SK-N-SH treated with all-trans-retinoic acid at 6 μM for 48 hours (cell line): ENCODE measurements at regions not wholly inside any gene's neighbourhood (a gene's known extent, or its start where the extent isn't known, plus 50 kb on each side); places are given as distances from the start of the nearest gene placed in this dataset.

ENCODE experiments used
- ATAC-seq: fragments of 200-7000 bp; cut with Tn5 transposase; 3 replicates; pipeline ENCODE4 v1.9.1; 2020; ENCODE audit warnings: mild to moderate bottlenecking, moderate library complexity
- ARNTL ChIP-seq: fragments of 450-650 bp; formaldehyde crosslinking; IDR thresholded peaks from 2 replicates; pipeline ENCODE4 v1.5.0; 2020; ENCODE audit warnings: low read depth, mild to moderate bottlenecking, moderate library complexity, borderline replicate concordance
- BACH2 ChIP-seq: fragments of 250-450 bp; sonication (Bioruptor Pico); IDR thresholded peaks from 2 replicates; pipeline ENCODE4 v1.9.0; 2021; ENCODE audit warnings: mild to moderate bottlenecking, borderline replicate concordance
- CREB5 ChIP-seq: fragments of 250-450 bp; sonication (Bioruptor Pico); IDR thresholded peaks from 2 replicates; pipeline ENCODE4 v1.5.1; 2020; ENCODE audit warnings: low read depth, mild to moderate bottlenecking, moderate library complexity
- CSDC2 ChIP-seq: fragments of 250-450 bp; sonication (Bioruptor Pico); IDR thresholded peaks from 2 replicates; pipeline ENCODE4 v1.5.0; 2020; ENCODE audit warnings: mild to moderate bottlenecking, moderate library complexity
- CSRNP3 ChIP-seq: fragments of 250-450 bp; sonication (Bioruptor Pico); IDR thresholded peaks from 2 replicates; pipeline ENCODE4 v1.5.1; 2021; ENCODE audit warnings: mild to moderate bottlenecking, moderate library complexity
- ESRRG ChIP-seq: fragments of 250-450 bp; sonication (Bioruptor Pico); IDR thresholded peaks from 2 replicates; pipeline ENCODE4 v1.6.1; 2021; ENCODE audit warnings: mild to moderate bottlenecking
- GLIS3 ChIP-seq: fragments of 250-450 bp; sonication (Bioruptor Pico); IDR thresholded peaks from 2 replicates; pipeline ENCODE4 v1.5.0; 2020; ENCODE audit warnings: mild to moderate bottlenecking, moderate library complexity
- ISL1 ChIP-seq: fragments of 250-450 bp; sonication (Bioruptor Pico); IDR thresholded peaks from 2 replicates; pipeline ENCODE4 v2.1.2; 2022; ENCODE audit warnings: mild to moderate bottlenecking, moderate library complexity
- OSR1 ChIP-seq: fragments of 250-450 bp; sonication (Bioruptor Pico); IDR thresholded peaks from 2 replicates; pipeline ENCODE4 v1.8.0; 2022; ENCODE audit warnings: moderate library complexity, mild to moderate bottlenecking, inconsistent platforms
- PATZ1 ChIP-seq: fragments of 250-450 bp; sonication (Bioruptor Pico); IDR thresholded peaks from 2 replicates; pipeline ENCODE4 v1.8.0; 2020; ENCODE audit warnings: mild to moderate bottlenecking, moderate library complexity, borderline replicate concordance
- PPARA ChIP-seq: fragments of 250-450 bp; sonication (Bioruptor Pico); IDR thresholded peaks from 2 replicates; pipeline ENCODE4 v1.5.0; 2020; ENCODE audit warnings: mild to moderate bottlenecking, borderline replicate concordance
- RARB ChIP-seq: fragments of 250-450 bp; sonication (Bioruptor Pico); IDR thresholded peaks from 2 replicates; pipeline ENCODE4 v1.8.0; 2021; ENCODE audit warnings: mild to moderate bottlenecking, moderate library complexity
- SNAI2 ChIP-seq: fragments of 250-450 bp; sonication (Bioruptor Pico); IDR thresholded peaks from 2 replicates; pipeline ENCODE4 v1.5.0; 2020; ENCODE audit warnings: mild to moderate bottlenecking, moderate library complexity
- TCF4 ChIP-seq: fragments of 250-450 bp; sonication (Bioruptor Pico); IDR thresholded peaks from 2 replicates; pipeline ENCODE4 v1.8.0; 2021; ENCODE audit warnings: mild to moderate bottlenecking, moderate library complexity, borderline replicate concordance
- TOX ChIP-seq: fragments of 250-450 bp; sonication (Bioruptor Pico); IDR thresholded peaks from 2 replicates; pipeline ENCODE4 v1.8.0; 2021; ENCODE audit warnings: mild to moderate bottlenecking, moderate library complexity, borderline replicate concordance
- TSHZ2 ChIP-seq: fragments of 250-450 bp; sonication (Bioruptor Pico); IDR thresholded peaks from 2 replicates; pipeline ENCODE4 v1.5.0; 2020; ENCODE audit warnings: mild to moderate bottlenecking, moderate library complexity
- ZC3H10 ChIP-seq: fragments of 250-450 bp; sonication (Bioruptor Pico); IDR thresholded peaks from 2 replicates; pipeline ENCODE4 v1.5.1; 2021; ENCODE audit warnings: mild to moderate bottlenecking, moderate library complexity
- ZFP3 ChIP-seq: fragments of 250-450 bp; sonication (Bioruptor Pico); IDR thresholded peaks from 2 replicates; pipeline ENCODE4 v1.5.0; 2020; ENCODE audit warnings: mild to moderate bottlenecking, moderate library complexity
- ZFP30 ChIP-seq: fragments of 450-650 bp; formaldehyde crosslinking; IDR thresholded peaks from 2 replicates; pipeline ENCODE4 v1.5.0; 2022; ENCODE audit warnings: mild to moderate bottlenecking, moderate library complexity
- ZNF565 ChIP-seq: fragments of 450-650 bp; formaldehyde crosslinking; conservative IDR thresholded peaks from 2 replicates; pipeline ENCODE4 v1.5.0; 2020; ENCODE audit warnings: low read depth, mild to moderate bottlenecking, moderate library complexity
- ZNF70 ChIP-seq: fragments of 450-650 bp; formaldehyde crosslinking; IDR thresholded peaks from 2 replicates; pipeline ENCODE4 v1.5.0; 2020; ENCODE audit warnings: mild to moderate bottlenecking, moderate library complexity
- ZNF8 ChIP-seq: fragments of 450-650 bp; formaldehyde crosslinking; IDR thresholded peaks from 2 replicates; pipeline ENCODE4 v1.5.0; 2020; ENCODE audit warnings: mild to moderate bottlenecking, moderate library complexity

GRCh38 chr15:101549647-101550046 lies 60.1 kb upstream of the PCSK6 start:
- TF ChIP-seq PPARA (CRISPR knock-in tag) (no peak), ZNF70 (CRISPR knock-in tag) (no peak), CSDC2 (no peak), SNAI2 (CRISPR knock-in tag) (no peak), CREB5 (CRISPR knock-in tag) (no peak), CSRNP3 (CRISPR knock-in tag) (no peak), TOX (CRISPR knock-in tag) (no peak), TCF4 (no peak), ARNTL (no peak), ISL1 (CRISPR knock-in tag) (no peak), ZFP3 (CRISPR knock-in tag) (no peak), ZNF8 (CRISPR knock-in tag) (no peak), ZNF565 (no peak), OSR1 (CRISPR knock-in tag) (no peak), ZFP30 (CRISPR knock-in tag) (no peak), PATZ1 (CRISPR knock-in tag) (no peak), GLIS3 (CRISPR knock-in tag) (no peak), ZC3H10 (CRISPR knock-in tag) (no peak)
- TF ChIP-seq, all 23 proteins: peak for 0
- ATAC-seq = no peak

- TF ChIP-seq TCF4 (no peak), PATZ1 (CRISPR knock-in tag) (no peak), RARB (no peak), ESRRG (CRISPR knock-in tag) (no peak), GLIS3 (CRISPR knock-in tag) (no peak), ZNF565 (no peak), CSDC2 (no peak), ZC3H10 (CRISPR knock-in tag) (no peak), OSR1 (CRISPR knock-in tag) (no peak), TOX (CRISPR knock-in tag) (no peak), ZFP30 (CRISPR knock-in tag) (no peak), SNAI2 (CRISPR knock-in tag) (no peak), PPARA (CRISPR knock-in tag) (no peak), TSHZ2 (CRISPR knock-in tag) (no peak), ZFP3 (CRISPR knock-in tag) (no peak), BACH2 (CRISPR knock-in tag) (no peak), CREB5 (CRISPR knock-in tag) (no peak), ZNF70 (CRISPR knock-in tag) (no peak), ZNF8 (CRISPR knock-in tag) (no peak), ISL1 (CRISPR knock-in tag) (no peak)
Observed at GRCh38 chr15:101547737-101548136, 58.2 kb upstream of the PCSK6 start.

More at GRCh38 chr15:101547737-101548136, 58.2 kb upstream of the PCSK6 start:
- no peak for ATAC-seq
